ENCODE measurements at regions not wholly inside any gene's neighbourhood (a gene's known extent, or its start where the extent isn't known, plus 50 kb on each side); places are given as distances from the start of the nearest gene placed in this dataset.

DNA sequence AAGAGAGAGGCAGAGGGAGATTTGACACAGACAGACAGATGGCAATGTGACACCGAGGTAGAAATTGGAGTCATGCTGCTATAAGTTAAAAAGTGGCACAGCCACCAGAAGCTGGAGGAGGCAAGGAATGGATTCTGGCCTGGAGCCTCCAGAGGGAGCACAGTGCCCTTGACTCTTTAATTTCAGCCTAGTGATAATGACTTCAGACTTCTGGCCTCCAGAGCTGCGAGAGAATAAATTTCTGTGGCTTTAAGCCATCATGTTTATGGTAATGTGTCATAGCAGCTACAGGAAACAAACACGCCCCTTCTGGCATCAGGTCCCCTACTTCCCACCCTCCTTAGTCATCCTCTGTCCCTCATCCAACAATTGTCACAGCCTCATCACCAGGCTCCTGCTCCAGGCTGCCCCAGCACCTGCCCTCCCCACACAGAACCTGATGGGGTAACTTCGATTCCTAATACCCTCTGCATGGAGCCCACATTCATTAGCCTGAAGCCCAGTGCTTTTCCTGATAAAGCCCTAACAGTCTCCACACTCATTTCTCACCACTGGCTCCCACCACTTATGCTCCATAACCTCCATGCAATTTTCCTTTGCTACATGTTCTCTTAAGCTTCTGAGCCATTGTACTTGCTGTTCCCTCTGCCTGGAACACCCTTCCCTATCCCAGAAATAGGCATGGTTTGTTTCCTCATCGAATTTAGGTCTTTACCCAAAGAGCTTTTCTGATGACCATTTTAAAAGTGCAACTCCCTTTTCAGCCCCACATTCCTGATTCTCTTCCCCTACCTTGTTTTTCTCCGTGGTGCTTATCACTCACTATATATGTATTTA is 69.7 kb upstream of the TOX2 start:
- Histone ChIP-seq H4K20me1 (replicated peaks; ENCODE audit: insufficient read depth) (no peaks in the 10 kb centered on the region), H3K36me3 (ENCODE audit: insufficient read depth) (no peaks in the 10 kb centered on the region), H3K27ac (ENCODE audit: low read depth) (no peak overlapping the region), H3F3A (replicated peaks; ENCODE audit: low read depth) (no peaks in the 10 kb centered on the region), H3K79me2 (replicated peaks; ENCODE audit: insufficient read depth) (no peaks in the 10 kb centered on the region), H3K4me1 (ENCODE audit: insufficient read depth) (no peaks in the 10 kb centered on the region), H3K4me2 (no peak overlapping the region), H3K27me3 (ENCODE audit: insufficient read depth) (no peaks in the 10 kb centered on the region), H3K4me3 (no peak overlapping the region), H2AFZ (no peak overlapping the region), H3K9me2 (ENCODE audit: insufficient read depth) (no peaks in the 10 kb centered on the region)
- Mint-ChIP-seq H3K9me3 (no peaks in the 10 kb centered on the region), H3K27ac (no peak overlapping the region), H3K36me3 (ENCODE audit: low read depth) (no peaks in the 10 kb centered on the region; the same call in 2 of the 3 replicates), H3K4me3 (no peak overlapping the region), H3K27me3 (ENCODE audit: insufficient read depth, low read depth, poor library complexity) (peaks cover 8% of the 10 kb centered on the region), H3K4me1 (peaks cover 3% of the 10 kb centered on the region; the same call in 2 of the 3 replicates)
- ATAC-seq (no peak), DNase-seq (ENCODE audit: low spot score) (no peak)
- TF ChIP-seq, protein P1, sequence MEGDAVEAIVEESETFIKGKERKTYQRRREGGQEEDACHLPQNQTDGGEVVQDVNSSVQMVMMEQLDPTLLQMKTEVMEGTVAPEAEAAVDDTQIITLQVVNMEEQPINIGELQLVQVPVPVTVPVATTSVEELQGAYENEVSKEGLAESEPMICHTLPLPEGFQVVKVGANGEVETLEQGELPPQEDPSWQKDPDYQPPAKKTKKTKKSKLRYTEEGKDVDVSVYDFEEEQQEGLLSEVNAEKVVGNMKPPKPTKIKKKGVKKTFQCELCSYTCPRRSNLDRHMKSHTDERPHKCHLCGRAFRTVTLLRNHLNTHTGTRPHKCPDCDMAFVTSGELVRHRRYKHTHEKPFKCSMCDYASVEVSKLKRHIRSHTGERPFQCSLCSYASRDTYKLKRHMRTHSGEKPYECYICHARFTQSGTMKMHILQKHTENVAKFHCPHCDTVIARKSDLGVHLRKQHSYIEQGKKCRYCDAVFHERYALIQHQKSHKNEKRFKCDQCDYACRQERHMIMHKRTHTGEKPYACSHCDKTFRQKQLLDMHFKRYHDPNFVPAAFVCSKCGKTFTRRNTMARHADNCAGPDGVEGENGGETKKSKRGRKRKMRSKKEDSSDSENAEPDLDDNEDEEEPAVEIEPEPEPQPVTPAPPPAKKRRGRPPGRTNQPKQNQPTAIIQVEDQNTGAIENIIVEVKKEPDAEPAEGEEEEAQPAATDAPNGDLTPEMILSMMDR (conservative IDR thresholded peaks at IDR 0.05; ENCODE audit: low read depth in 2 of 2), result peak in 1 of 2 experiments; percentile 23; a peak in 1 of 4 replicates
- TF ChIP-seq ZNF331 (CRISPR knock-in tag; IDR thresholded peaks at IDR 0.05; ENCODE audit: low read depth), result no peak

DNA sequence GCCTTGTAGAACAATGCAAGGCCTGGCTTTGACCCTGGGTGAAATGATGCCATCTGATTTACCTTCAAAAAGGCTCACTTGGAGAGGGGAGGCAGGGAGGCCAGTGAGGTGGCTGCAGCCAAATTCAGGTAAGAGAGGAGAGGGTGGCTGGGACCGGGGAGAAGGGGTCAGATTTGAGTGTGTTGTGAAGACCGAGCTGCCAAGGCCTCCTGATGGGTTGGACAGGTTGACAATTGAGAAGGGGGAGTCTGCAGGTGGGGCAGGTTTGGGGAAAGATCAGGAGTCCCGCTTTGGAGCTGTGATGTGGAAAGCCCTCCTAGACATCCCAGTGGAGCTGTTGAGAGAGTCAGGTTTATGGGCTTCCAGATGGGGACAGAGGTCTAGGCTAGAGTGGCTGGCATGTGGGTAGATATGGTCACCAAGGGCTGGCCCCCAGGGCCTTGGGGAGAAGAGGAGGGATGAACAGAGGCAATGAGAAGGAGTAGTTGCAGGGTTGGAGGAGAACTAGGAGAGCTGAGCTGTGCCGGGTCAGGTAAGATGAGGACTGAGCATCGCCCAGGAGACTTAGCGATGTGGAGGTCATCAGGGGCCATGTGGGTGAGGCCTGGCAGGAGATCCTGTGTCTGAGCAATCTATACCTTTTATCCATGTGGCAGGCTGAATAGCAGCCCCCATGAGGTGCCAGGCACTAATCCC is 70.5 kb upstream of the TOX2 start:
- no peak overlapping the region for H3K4me2 ChIP-seq
- DNase-seq (ENCODE audit: low spot score), result no peak
- H3K79me2 ChIP-seq (replicated peaks; ENCODE audit: insufficient read depth), result no peaks in the 10 kb centered on the region
- ATAC-seq, result no peak
- H3K9me3 Mint-ChIP-seq, result no peaks in the 10 kb centered on the region
- H3K27me3 ChIP-seq (ENCODE audit: insufficient read depth), result no peaks in the 10 kb centered on the region
- no peak overlapping the region for H3K27ac ChIP-seq (ENCODE audit: low read depth)
- H3K36me3 Mint-ChIP-seq (ENCODE audit: low read depth), result no peaks in the 10 kb centered on the region; the same call in 2 of the 3 replicates
- H2AFZ ChIP-seq, result no peak overlapping the region
- no peak overlapping the region for H3K27ac Mint-ChIP-seq
- no peaks in the 10 kb centered on the region for H3K36me3 ChIP-seq (ENCODE audit: insufficient read depth)
- H3F3A ChIP-seq (replicated peaks; ENCODE audit: low read depth), result no peaks in the 10 kb centered on the region
- H4K20me1 ChIP-seq (replicated peaks; ENCODE audit: insufficient read depth), result no peaks in the 10 kb centered on the region
- no peaks in the 10 kb centered on the region for H3K9me2 ChIP-seq (ENCODE audit: insufficient read depth)
- no peaks in the 10 kb centered on the region for H3K4me1 ChIP-seq (ENCODE audit: insufficient read depth)
- H3K4me1 Mint-ChIP-seq, result peaks cover 3% of the 10 kb centered on the region; the same call in 2 of the 3 replicates
- no peak overlapping the region for H3K4me3 ChIP-seq
- peaks cover 8% of the 10 kb centered on the region for H3K27me3 Mint-ChIP-seq (ENCODE audit: insufficient read depth, low read depth, poor library complexity)
- H3K4me3 Mint-ChIP-seq, result no peak overlapping the region
- TF ChIP-seq, protein P2, sequence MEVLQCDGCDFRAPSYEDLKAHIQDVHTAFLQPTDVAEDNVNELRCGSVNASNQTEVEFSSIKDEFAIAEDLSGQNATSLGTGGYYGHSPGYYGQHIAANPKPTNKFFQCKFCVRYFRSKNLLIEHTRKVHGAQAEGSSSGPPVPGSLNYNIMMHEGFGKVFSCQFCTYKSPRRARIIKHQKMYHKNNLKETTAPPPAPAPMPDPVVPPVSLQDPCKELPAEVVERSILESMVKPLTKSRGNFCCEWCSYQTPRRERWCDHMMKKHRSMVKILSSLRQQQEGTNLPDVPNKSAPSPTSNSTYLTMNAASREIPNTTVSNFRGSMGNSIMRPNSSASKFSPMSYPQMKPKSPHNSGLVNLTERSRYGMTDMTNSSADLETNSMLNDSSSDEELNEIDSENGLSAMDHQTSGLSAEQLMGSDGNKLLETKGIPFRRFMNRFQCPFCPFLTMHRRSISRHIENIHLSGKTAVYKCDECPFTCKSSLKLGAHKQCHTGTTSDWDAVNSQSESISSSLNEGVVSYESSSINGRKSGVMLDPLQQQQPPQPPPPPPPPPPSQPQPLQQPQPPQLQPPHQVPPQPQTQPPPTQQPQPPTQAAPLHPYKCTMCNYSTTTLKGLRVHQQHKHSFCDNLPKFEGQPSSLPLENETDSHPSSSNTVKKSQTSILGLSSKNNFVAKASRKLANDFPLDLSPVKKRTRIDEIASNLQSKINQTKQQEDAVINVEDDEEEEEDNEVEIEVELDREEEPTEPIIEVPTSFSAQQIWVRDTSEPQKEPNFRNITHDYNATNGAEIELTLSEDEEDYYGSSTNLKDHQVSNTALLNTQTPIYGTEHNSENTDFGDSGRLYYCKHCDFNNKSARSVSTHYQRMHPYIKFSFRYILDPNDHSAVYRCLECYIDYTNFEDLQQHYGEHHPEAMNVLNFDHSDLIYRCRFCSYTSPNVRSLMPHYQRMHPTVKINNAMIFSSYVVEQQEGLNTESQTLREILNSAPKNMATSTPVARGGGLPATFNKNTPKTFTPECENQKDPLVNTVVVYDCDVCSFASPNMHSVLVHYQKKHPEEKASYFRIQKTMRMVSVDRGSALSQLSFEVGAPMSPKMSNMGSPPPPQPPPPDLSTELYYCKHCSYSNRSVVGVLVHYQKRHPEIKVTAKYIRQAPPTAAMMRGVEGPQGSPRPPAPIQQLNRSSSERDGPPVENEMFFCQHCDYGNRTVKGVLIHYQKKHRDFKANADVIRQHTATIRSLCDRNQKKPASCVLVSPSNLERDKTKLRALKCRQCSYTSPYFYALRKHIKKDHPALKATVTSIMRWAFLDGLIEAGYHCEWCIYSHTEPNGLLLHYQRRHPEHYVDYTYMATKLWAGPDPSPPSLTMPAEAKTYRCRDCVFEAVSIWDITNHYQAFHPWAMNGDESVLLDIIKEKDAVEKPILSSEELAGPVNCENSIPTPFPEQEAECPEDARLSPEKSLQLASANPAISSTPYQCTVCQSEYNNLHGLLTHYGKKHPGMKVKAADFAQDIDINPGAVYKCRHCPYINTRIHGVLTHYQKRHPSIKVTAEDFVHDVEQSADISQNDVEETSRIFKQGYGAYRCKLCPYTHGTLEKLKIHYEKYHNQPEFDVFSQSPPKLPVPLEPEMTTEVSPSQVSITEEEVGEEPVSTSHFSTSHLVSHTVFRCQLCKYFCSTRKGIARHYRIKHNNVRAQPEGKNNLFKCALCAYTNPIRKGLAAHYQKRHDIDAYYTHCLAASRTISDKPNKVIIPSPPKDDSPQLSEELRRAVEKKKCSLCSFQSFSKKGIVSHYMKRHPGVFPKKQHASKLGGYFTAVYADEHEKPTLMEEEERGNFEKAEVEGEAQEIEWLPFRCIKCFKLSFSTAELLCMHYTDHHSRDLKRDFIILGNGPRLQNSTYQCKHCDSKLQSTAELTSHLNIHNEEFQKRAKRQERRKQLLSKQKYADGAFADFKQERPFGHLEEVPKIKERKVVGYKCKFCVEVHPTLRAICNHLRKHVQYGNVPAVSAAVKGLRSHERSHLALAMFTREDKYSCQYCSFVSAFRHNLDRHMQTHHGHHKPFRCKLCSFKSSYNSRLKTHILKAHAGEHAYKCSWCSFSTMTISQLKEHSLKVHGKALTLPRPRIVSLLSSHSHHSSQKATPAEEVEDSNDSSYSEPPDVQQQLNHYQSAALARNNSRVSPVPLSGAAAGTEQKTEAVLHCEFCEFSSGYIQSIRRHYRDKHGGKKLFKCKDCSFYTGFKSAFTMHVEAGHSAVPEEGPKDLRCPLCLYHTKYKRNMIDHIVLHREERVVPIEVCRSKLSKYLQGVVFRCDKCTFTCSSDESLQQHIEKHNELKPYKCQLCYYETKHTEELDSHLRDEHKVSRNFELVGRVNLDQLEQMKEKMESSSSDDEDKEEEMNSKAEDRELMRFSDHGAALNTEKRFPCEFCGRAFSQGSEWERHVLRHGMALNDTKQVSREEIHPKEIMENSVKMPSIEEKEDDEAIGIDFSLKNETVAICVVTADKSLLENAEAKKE (CRISPR knock-in tag; IDR thresholded peaks at IDR 0.05), result no peak
- no peak for TF ChIP-seq REST (IDR thresholded peaks at IDR 0.05; ENCODE audit: unreplicated experiment)
- TF ChIP-seq POLR2AphosphoS5 (IDR thresholded peaks at IDR 0.05; ENCODE audit: low read depth), result no peak
- TF ChIP-seq ZNF114 (CRISPR knock-in tag; IDR thresholded peaks at IDR 0.05), result no peak
- TF ChIP-seq JUNB (IDR thresholded peaks at IDR 0.05; ENCODE audit: unreplicated experiment), result no peak
